ENCODE measurements at regions not wholly inside any gene's neighbourhood (a gene's known extent, or its start where the extent isn't known, plus 50 kb on each side); places are given as distances from the start of the nearest gene placed in this dataset.

DNA sequence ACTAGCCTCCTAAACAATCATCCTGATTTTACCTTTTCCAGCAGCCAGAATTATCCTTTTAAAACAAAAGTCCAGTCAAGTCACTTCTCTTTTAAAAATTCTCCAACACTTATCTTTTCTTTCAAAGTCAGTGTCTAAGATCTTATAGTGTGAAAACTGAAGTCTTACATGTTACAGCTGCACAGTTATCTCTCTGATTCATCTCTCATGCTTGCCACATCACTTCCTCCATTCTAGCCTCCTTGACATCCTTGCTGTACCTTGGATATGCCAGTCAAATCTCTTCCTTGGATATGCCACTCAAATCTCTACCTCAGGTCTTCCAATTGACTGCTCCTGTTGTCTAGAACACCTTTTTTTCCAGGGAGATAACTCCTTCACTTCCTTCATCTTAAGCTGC lies 361.7 kb upstream of the FTMT start:
- no peak overlapping the region for H3K27ac ChIP-seq
- TF ChIP-seq ZFX (IDR thresholded peaks at IDR 0.05; ENCODE audit: borderline replicate concordance) = no peak
- no peak for TF ChIP-seq CTCF (IDR thresholded peaks at IDR 0.05)

- TF ChIP-seq CTCF (IDR thresholded peaks at IDR 0.05) (no peak), ZFX (IDR thresholded peaks at IDR 0.05; ENCODE audit: borderline replicate concordance) (no peak)
- H3K27ac ChIP-seq = no peak overlapping the region
These were observed 354.5 kb upstream of the FTMT start for GRCh38 chr5:121497176-121497575.

DNA sequence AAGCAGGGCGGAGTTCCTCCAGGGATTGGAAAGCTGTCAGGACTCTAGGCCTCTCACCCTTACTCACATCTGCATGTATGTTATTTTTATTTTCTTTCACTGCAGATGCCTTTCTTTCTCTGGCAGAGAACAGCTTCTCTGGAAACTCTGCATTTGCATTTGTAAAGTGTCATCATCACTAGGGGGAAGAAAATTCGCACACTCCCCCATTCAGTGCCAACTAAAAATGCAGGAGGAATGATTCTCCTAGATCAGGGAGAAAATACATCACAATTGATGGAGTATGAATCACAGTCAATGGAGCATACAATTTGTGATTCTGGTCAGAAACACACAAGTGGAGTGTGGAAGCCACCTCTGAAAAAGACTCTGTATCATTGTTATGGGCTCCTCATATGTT lies 351.4 kb upstream of the FTMT start:
- H3K27ac ChIP-seq = no peak overlapping the region
- no peak for TF ChIP-seq ZFX (IDR thresholded peaks at IDR 0.05; ENCODE audit: borderline replicate concordance)
- TF ChIP-seq CTCF (IDR thresholded peaks at IDR 0.05) = no peak

DNA sequence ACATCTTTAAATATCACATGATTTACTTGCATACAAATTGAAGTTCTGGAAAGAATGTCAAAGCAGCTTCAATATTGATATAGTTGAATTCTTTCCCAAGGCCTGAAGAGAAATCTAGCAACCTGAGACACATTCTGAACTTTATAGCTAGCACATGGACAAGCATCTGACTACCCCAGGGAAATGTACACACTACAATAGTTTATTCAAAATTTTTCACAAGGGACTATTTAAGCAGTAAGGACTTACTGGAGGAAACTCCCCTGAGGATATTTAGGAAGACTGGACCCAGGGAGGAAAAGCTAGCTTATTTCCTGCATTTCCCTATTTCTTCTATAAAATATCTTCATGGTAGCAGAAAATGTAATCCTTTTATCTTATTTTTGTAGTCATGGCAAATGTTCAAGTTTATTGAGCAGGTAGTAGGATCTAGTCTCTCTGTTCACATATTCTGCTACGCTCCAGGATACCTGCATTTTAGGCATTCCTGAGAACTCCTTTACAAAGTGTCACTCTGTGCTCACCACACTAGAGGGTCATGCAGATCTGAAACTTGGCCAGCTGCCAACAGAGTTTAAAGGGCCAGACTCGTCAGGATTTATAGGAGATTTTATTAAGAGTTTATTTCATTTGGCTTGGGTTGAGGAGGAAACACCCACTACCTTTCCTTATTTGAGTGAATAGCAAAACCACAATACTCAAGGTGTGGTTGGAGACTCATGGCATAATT lies 348.4 kb upstream of the FTMT start:
- no peak overlapping the region for H3K27ac ChIP-seq
- TF ChIP-seq ZFX (IDR thresholded peaks at IDR 0.05; ENCODE audit: borderline replicate concordance) (no peak), CTCF (IDR thresholded peaks at IDR 0.05) (no peak)

- TF ChIP-seq ZFX (IDR thresholded peaks at IDR 0.05; ENCODE audit: borderline replicate concordance) (no peak), CTCF (IDR thresholded peaks at IDR 0.05) (no peak)
- no peak overlapping the region for H3K27ac ChIP-seq
These were observed 334.7 kb upstream of the FTMT start for GRCh38 chr5:121516997-121517396.

DNA sequence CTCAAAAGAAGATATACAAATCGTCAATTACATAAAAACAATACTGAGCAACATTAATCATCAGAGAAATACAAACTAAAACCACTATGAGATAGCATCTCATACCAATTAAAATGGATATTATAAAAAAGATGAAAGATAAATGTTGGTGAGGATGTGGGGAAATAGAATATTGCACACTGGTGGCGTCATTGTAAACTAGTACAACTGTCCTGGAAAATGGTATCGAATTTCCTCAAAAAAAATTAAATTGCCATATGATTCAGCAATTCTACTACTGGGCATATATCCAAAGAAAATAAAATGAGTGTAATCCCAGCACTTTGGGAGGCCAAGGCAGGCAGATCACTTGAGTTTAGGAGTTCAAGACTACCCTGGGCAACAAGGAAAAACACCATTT lies 326.0 kb upstream of the FTMT start:
- no peak for TF ChIP-seq CTCF (IDR thresholded peaks at IDR 0.05)
- TF ChIP-seq ZFX (IDR thresholded peaks at IDR 0.05; ENCODE audit: borderline replicate concordance) = no peak

DNA sequence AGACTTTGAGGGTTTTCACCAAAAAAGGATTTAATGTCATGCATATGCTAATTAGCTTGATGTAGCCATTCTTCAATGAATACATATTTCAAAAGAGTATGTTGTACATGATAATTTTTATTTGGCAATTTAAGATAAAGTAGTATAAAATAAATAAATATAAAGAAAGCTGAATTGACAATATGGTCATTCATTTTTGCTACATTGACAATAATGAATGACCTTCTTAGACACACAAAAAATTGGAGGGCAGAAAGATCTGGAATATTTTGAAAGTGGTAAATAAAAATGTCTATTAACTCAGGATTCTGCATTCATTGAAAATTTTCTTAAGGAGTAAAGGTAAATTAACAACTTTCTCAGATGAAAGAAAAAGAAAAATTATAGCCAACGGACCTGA lies 324.8 kb upstream of the FTMT start:
- no peak overlapping the region for H3K27ac ChIP-seq
- TF ChIP-seq CTCF (IDR thresholded peaks at IDR 0.05) (no peak), ZFX (IDR thresholded peaks at IDR 0.05; ENCODE audit: borderline replicate concordance) (no peak)

More for the DNA sequence above, 326.0 kb upstream of the FTMT start:
- H3K27ac ChIP-seq = no peak overlapping the region

Measured in 22Rv1 (cell line).